Keratinocyte (primary cell): ENCODE measurements at regions not wholly inside any gene's neighbourhood (a gene's known extent, or its start where the extent isn't known, plus 50 kb on each side); places are given as distances from the start of the nearest gene placed in this dataset.
"Not testable (repeated sequence)": the region's sequence is repeated elsewhere in the genome, so short reads cannot be mapped to it uniquely, and the experiment has no call there.

Experiments used
- DNase-seq: peaks from one replicate; pipeline ENCODE4 v3.0.0-alpha.2; 2011; ENCODE audit warnings: low read depth, missing footprints, low spot score
- FAIRE-seq: peaks from 2 replicates; lab custom pipeline; 2011; peaks lifted over from hg19 to GRCh38; lab: Jason Lieb, UNC
- H2AFZ ChIP-seq: 2 replicates; pipeline ENCODE4 v1.6.0; 2012; ENCODE audit warnings: low read length, control low read depth, inconsistent platforms; ENCODE audit not compliant: control insufficient read depth
- H3K27ac ChIP-seq: 2 replicates; pipeline ENCODE4 v1.5.1; 2011; ENCODE audit warnings: low read length; ENCODE audit not compliant: control insufficient read depth, insufficient read depth
- H3K27me3 ChIP-seq: 3 replicates; pipeline ENCODE4 v1.6.0; 2011; ENCODE audit warnings: low read length; ENCODE audit not compliant: control insufficient read depth, insufficient read depth; ENCODE audit errors: extremely low read depth
- H3K36me3 ChIP-seq, 2 experiments: 2 replicates in 1 of 2; 3 replicates in 1 of 2; pipeline ENCODE4 v1.5.1; 2011; ENCODE audit warnings: low read length in 2 of 2, mild to moderate bottlenecking in 1 of 2; ENCODE audit not compliant: control insufficient read depth in 2 of 2, insufficient read depth in 2 of 2; ENCODE audit errors: extremely low read depth in 1 of 2
- H3K4me1 ChIP-seq: 3 replicates; pipeline ENCODE4 v1.5.1; 2011; ENCODE audit warnings: low read length; ENCODE audit not compliant: control insufficient read depth, insufficient read depth; ENCODE audit errors: extremely low read depth
- H3K4me2 ChIP-seq: 3 replicates; pipeline ENCODE4 v1.6.0; 2011; ENCODE audit warnings: low read depth, low read length; ENCODE audit not compliant: control insufficient read depth, insufficient read depth; ENCODE audit errors: extremely low read depth
- H3K4me3 ChIP-seq, 3 experiments: fragments of 200-600 bp in 1 of 3; sonication (generic) in 1 of 3; 2 replicates in 2 of 3; 3 replicates in 1 of 3; pipeline ENCODE4 v1.5.1; 2011 to 2016; ENCODE audit warnings: low read length in 3 of 3, mild to moderate bottlenecking in 3 of 3, control low read depth in 2 of 3, inconsistent platforms in 1 of 3, low read depth in 1 of 3, mixed read lengths in 1 of 3, mixed run types in 1 of 3, moderate library complexity in 1 of 3; ENCODE audit not compliant: control insufficient read depth in 2 of 3, insufficient read depth in 2 of 3; ENCODE audit errors: extremely low read depth in 1 of 3
- H3K79me2 ChIP-seq: 2 replicates; pipeline ENCODE4 v1.6.0; 2012; ENCODE audit warnings: low read length; ENCODE audit not compliant: control insufficient read depth, insufficient read depth
- H3K9ac ChIP-seq: 3 replicates; pipeline ENCODE4 v1.6.0; 2011; ENCODE audit warnings: low read length; ENCODE audit not compliant: control insufficient read depth, insufficient read depth; ENCODE audit errors: extremely low read depth
- H3K9me1 ChIP-seq: 3 replicates; pipeline ENCODE4 v1.6.0; 2011; ENCODE audit warnings: low read length; ENCODE audit not compliant: control insufficient read depth, insufficient read depth; ENCODE audit errors: extremely low read depth
- H3K9me3 ChIP-seq: 2 replicates; pipeline ENCODE4 v1.5.1; 2012; ENCODE audit warnings: low read depth, low read length; ENCODE audit not compliant: control insufficient read depth
- H4K20me1 ChIP-seq: 3 replicates; pipeline ENCODE4 v1.6.0; 2011; ENCODE audit warnings: low read length; ENCODE audit not compliant: control insufficient read depth, insufficient read depth; ENCODE audit errors: extremely low read depth
- CTCF ChIP-seq, 3 experiments: IDR thresholded peaks in 1 of 3; conservative IDR thresholded peaks in 1 of 3; optimal IDR thresholded peaks in 1 of 3; 2 replicates in 2 of 3; 3 replicates in 1 of 3; pipeline versions ENCODE3 to v1.5.1; 2011; ENCODE audit warnings: low read length in 3 of 3, mild to moderate bottlenecking in 3 of 3, moderate library complexity in 2 of 3, control low read depth in 1 of 3, inconsistent platforms in 1 of 3; ENCODE audit not compliant: insufficient read depth in 2 of 3; ENCODE audit errors: extremely low read depth in 1 of 3
- EZH2 ChIP-seq: IDR thresholded peaks from one replicate; pipeline ENCODE4 v1.6.1; 2012; ENCODE audit warnings: inconsistent platforms, mild to moderate bottlenecking, low read length, moderate library complexity
- dilution Hi-C: fragments of 300-500 bp; cut with MboI; formaldehyde crosslinking; loops from one replicate; pipeline ENCODE4 v1.7.0; 2020; ENCODE audit warnings: low sequenced_read_pairs; ENCODE audit not compliant: extremely low pct_ligation_motif_present

GRCh38 chr16:77113835-77114234 is 77.2 kb upstream of the MON1B start:
- no peaks in the 10 kb centered on the region for H3K79me2 ChIP-seq
- dilution Hi-C loops: no loop called here
- no peak overlapping the region for H3K9ac ChIP-seq
- no peaks in the 10 kb centered on the region for H3K36me3 ChIP-seq
- H3K9me3 ChIP-seq: no peaks in the 10 kb centered on the region
- no peak overlapping the region for H2AFZ ChIP-seq
- H3K27ac ChIP-seq: no peak overlapping the region
- no peaks in the 10 kb centered on the region for H4K20me1 ChIP-seq
- FAIRE-seq (no peak), DNase-seq (no peak)
- H3K4me1 ChIP-seq: no peaks in the 10 kb centered on the region
- no peaks in the 10 kb centered on the region for H3K9me1 ChIP-seq
- TF ChIP-seq EZH2 (no peak), CTCF (optimal IDR thresholded peaks at IDR 0.05 in 1 of 3, IDR thresholded peaks at IDR 0.05 in 1 of 3, conservative IDR thresholded peaks at IDR 0.05 in 1 of 3; ENCODE audit: extremely low read depth in 1 of 3, insufficient read depth in 2 of 3, low read length in 3 of 3) (no peak)
- no peaks in the 10 kb centered on the region for H3K27me3 ChIP-seq
- H3K4me3 ChIP-seq: no peak overlapping the region
- no peak overlapping the region for H3K4me2 ChIP-seq

DNA sequence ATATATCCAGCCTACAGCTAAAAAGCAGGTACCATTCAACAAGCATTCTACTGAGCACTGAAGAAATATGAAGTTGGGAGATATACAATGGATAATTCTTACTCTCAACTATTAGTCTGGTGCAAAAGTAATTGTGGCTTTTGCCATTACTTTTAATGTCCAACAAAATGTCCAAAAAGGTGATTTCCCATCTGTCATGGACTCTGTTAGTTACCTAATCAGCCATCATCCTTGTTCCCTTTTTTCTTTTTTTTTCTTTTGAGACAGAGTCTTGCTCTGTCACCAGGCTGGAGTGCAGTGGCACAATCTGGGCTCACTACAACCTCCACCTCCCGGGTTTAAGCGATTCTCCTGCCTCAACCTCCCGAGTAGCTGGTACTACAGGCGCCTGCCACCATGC is 76.6 kb upstream of the MON1B start:
- H2AFZ ChIP-seq, H3K27ac ChIP-seq, H3K9me1 ChIP-seq, H3K4me1 ChIP-seq, DNase-seq, H3K36me3 ChIP-seq, H3K79me2 ChIP-seq, H3K4me3 ChIP-seq, H3K4me2 ChIP-seq, FAIRE-seq, H3K9me3 ChIP-seq, dilution Hi-C loops, H3K9ac ChIP-seq, H3K27me3 ChIP-seq, H4K20me1 ChIP-seq: not testable (repeated sequence)

- H3K4me1 ChIP-seq: no peaks in the 10 kb centered on the region
- H2AFZ ChIP-seq: no peak overlapping the region
- no peaks in the 10 kb centered on the region for H3K36me3 ChIP-seq
- H3K9ac ChIP-seq: no peak overlapping the region
- H3K4me2 ChIP-seq: no peak overlapping the region
- FAIRE-seq: no peak
- H4K20me1 ChIP-seq: no peaks in the 10 kb centered on the region
- TF ChIP-seq EZH2: no peak
- TF ChIP-seq CTCF (optimal IDR thresholded peaks at IDR 0.05 in 1 of 3, IDR thresholded peaks at IDR 0.05 in 1 of 3, conservative IDR thresholded peaks at IDR 0.05 in 1 of 3; ENCODE audit: extremely low read depth in 1 of 3, insufficient read depth in 2 of 3, low read length in 3 of 3): no peak
- H3K27ac ChIP-seq: no peak overlapping the region
- no peaks in the 10 kb centered on the region for H3K27me3 ChIP-seq
- no peak for DNase-seq
- dilution Hi-C loops: no loop called here
- H3K79me2 ChIP-seq: no peaks in the 10 kb centered on the region
- no peak overlapping the region for H3K4me3 ChIP-seq
- no peaks in the 10 kb centered on the region for H3K9me1 ChIP-seq
- no peaks in the 10 kb centered on the region for H3K9me3 ChIP-seq
These were observed 74.1 kb upstream of the MON1B start for GRCh38 chr16:77116856-77117255.
